Hindlimb muscle (tissue), 1 donor: ENCODE measurements at regions not wholly inside any gene's neighbourhood (a gene's known extent, or its start where the extent isn't known, plus 50 kb on each side); places are given as distances from the start of the nearest gene placed in this dataset.
"Not testable (repeated sequence)": the region's sequence is repeated elsewhere in the genome, so short reads cannot be mapped to it uniquely, and the experiment has no call there.

Source experiments
- DNase-seq: peaks from one replicate; pipeline ENCODE4 v3.0.0-alpha.2; 2013

GRCh38 chr6:67496191-67496590 is 1138.9 kb upstream of the ADGRB3 start:
- DNase-seq, result no peak

- no peak for DNase-seq
Observed at GRCh38 chr6:67493682-67494081, 1141.4 kb upstream of the ADGRB3 start.

- no peak for DNase-seq
Observed at GRCh38 chr6:67475700-67476099, 1159.4 kb upstream of the ADGRB3 start.

GRCh38 chr6:67467341-67467740 is 1167.7 kb upstream of the ADGRB3 start:
- DNase-seq, result no peak

- DNase-seq, result not testable (repeated sequence)
Observed at GRCh38 chr6:67462725-67463124, 1172.4 kb upstream of the ADGRB3 start.

DNA sequence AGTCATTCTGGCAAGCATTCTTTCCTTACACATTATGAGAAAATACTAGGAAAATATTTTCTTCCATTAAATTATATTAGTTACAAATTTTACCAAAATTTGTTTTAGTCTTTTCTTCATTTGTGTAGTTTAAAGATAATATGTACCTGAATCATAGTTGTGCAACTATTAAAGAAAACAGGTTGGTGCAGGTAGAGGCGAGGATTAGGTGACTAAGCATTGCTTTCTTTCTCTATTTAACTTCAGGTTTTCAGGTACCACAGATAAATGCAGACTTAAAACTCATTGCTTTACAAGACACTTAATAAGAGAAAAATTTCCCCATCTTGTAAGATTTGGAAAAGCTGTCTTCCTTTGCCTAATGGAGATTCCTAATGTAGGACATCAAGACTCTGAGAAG is 1175.5 kb upstream of the ADGRB3 start:
- DNase-seq, result no peak

- no peak for DNase-seq
Observed at GRCh38 chr6:67458265-67458664, 1176.8 kb upstream of the ADGRB3 start.

- DNase-seq, result no peak
Observed at GRCh38 chr6:67451874-67452273, 1183.2 kb upstream of the ADGRB3 start.

- DNase-seq, result no peak
Observed at GRCh38 chr6:67450641-67451040, 1184.4 kb upstream of the ADGRB3 start.

DNA sequence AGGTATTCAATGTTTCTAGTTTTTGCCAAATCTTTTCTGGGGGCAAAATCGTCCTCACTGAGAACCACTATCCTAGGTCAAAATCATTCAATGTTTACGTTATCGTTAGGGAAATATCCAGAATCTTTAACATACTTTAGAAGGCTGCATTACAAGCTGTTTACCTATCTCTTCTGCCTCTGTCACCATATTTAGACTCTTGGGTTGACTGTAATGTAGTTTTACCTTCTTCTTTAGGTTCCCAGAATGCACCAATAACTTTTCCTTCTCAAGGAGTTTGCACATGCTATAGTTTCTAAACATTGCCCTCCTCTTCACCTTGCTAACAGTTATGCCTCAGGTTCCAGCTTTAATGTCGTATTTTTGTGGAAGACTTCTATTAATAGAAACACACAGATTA is 1185.5 kb upstream of the ADGRB3 start:
- DNase-seq, result no peak

DNA sequence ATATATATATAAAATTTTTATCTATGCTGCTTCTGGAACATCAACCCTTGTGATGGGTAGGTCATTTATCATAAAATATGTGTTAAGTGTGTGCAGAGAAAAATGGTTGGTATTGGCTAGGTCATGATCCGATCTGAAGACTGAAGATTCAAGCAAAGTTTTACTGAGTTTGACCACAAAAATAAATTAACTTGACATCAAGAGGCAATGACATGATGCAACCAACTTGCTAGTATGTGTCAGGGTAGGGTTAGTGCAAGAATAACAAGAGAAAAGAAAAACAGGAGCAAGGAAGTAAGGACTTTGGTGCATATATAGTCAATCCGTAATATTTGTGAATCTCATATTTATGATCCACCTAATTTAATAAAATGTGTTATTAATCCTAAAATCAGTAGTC is 1202.0 kb upstream of the ADGRB3 start:
- no peak for DNase-seq

DNA sequence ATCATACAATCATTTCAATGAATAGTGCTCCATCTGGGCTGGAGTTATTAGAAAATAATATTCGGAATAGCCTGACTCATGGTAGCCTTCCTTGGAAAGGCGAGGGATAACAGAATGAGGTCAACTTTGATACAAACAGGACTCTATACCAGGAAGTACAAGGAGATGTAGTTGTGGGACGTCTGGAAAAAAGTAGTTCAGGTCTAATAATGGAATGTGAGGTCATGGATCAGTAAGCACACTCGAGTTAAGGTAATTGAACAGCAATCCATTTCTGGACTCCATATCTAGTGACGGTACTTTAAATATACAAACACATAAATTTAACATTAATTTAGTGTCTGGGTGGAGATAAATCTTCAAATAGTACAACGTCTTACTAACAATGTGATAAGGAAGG is 1204.0 kb upstream of the ADGRB3 start:
- no peak for DNase-seq

- not testable (repeated sequence) for DNase-seq
Observed at GRCh38 chr6:67426686-67427085, 1208.4 kb upstream of the ADGRB3 start.

DNA sequence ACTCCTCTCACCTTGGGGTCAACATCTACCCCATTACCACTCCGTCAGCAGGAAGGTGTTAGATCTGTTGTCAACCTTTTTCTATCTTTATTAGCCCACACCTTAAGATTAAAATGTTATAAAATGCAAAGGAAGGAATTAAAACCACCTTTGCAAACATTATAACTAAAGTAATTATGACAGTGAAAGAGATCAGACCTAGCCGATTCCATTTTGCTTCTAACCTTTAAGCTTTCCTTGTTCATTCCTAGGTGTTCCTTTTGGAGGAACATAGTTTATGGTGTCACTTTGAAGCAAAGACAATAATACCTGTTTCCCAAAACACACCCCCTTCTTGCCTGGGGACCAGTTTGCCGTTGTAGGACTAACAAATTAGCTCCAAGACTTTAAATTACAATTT is 1223.0 kb upstream of the ADGRB3 start:
- no peak for DNase-seq

GRCh38 chr6:67411036-67411435 is 1224.0 kb upstream of the ADGRB3 start:
- no peak for DNase-seq

DNA sequence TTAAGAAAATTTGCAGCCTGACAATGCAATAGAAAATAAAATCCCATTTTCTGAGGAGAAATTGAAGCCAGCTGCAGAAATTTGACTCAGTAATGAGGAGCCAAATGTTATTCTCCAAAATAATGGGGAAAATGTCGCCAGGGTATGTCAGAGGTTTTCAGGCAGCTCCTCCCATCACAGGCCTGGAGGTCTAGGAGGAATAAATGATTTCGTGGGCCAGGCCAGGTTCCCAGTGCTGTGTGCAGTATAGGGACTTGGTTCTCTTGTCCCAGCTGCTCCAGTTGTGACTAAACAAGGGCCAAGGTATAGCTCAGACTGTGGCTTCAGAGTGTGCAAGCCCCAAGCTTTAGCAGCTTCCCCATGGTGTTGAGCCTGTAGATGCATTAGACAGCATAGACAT is 1240.8 kb upstream of the ADGRB3 start:
- no peak for DNase-seq

GRCh38 chr6:67393356-67393755 is 1241.7 kb upstream of the ADGRB3 start:
- no peak for DNase-seq

GRCh38 chr6:67391955-67392354 is 1243.1 kb upstream of the ADGRB3 start:
- no peak for DNase-seq

- no peak for DNase-seq
Observed at GRCh38 chr6:67369679-67370078, 1265.4 kb upstream of the ADGRB3 start.

DNA sequence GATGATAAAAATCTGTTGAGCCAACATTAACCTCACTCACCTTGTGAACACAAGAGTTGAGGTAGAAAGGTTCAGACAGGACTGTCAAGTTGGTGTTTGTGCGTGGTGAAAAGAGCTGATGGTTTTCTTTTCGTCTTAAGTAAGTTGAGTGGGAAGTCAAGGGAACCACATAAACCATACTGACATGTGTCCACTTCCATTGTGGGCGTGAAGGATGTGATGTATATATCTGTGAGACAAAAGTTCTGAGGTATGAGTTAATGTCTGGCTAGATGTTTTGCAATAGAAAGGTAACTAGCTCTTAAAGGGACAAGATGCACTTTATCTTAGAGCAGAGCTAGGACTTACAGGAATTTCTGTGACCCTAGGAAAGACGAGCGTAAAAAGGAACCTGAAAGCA is 1272.1 kb upstream of the ADGRB3 start:
- no peak for DNase-seq

DNA sequence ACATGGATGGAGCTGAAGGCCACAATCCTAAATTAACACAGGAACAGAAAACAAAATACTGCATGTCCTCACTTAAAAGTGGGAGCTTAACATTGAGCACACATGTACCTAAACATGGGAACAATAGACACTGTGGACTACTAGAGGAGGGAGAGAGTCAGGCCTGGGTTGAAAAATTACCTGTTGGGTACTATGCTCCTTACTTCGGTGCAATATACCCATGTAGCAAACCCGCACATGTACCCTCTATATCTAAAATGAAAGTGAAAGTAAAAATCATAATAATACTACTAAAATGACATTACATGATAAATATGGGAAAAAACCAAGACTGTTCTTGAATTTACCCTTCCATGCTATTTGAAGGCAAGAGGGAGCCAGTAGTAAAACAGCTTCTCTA is 1273.8 kb upstream of the ADGRB3 start:
- no peak for DNase-seq

- DNase-seq, result no peak
Observed at GRCh38 chr6:67358241-67358640, 1276.8 kb upstream of the ADGRB3 start.

GRCh38 chr6:67353861-67354260 is 1281.2 kb upstream of the ADGRB3 start:
- no peak for DNase-seq

DNA sequence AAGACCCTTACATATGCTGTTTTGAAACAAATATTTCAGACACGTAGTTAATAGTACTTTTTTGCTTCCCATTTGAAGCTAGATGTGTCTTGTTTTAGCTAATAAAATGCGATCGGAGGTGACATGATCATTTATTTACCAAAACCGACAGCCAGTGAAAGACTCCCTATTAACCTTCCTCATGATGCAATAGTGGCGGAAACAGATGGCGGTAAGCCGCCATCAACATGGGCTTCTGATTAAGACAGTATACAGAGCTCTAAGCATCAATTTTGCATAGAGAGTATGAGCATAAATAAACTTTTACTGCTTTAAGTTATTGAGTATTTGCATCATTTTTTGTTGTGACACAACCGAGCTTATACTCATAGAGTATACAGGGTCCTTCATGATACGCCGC is 1282.4 kb upstream of the ADGRB3 start:
- no peak for DNase-seq

- DNase-seq, result no peak
Observed at GRCh38 chr6:67350729-67351128, 1284.4 kb upstream of the ADGRB3 start.

DNA sequence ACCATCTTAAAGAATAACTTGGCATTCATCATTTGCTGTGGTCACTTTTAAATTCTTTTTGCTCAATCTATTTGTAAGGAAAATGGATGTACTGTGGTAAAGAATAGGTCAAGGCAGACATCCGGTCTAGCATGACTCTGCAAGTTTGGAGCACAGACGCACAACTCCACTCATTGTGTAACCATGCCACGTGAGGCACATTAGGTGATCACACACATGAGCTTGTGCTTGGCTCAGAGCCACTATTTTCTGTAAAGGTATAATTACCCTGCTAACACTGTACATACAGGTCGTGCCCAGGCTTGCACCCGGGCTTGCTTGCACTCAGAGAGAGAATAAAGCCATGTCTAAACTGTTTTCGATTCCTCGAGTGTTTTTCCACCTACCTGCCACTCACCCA is 1289.1 kb upstream of the ADGRB3 start:
- no peak for DNase-seq
